MM.1S (cell line): ENCODE measurements at regions not wholly inside any gene's neighbourhood (a gene's known extent, or its start where the extent isn't known, plus 50 kb on each side); places are given as distances from the start of the nearest gene placed in this dataset.

ENCODE experiments used
- CTCF ChIP-seq: fragments of 300-600 bp; sonication (generic); IDR thresholded peaks from 2 replicates; pipeline ENCODE4 v1.5.1; 2016; ENCODE audit warnings: antibody characterized with exemption, low read length, mixed read lengths
- EZH2 ChIP-seq: fragments of 300-600 bp; sonication (generic); optimal IDR thresholded peaks from 2 replicates; pipeline ENCODE3; 2017; ENCODE audit warnings: low read depth, mild to moderate bottlenecking, antibody characterized with exemption, low read length, mixed read lengths
- EZH2phosphoT487 ChIP-seq: fragments of 300-600 bp; sonication (generic); IDR thresholded peaks from 2 replicates; pipeline ENCODE4 v1.6.1; 2018; ENCODE audit warnings: antibody characterized with exemption, low read length

GRCh38 chr18:59779979-59780378 is 82.8 kb upstream of the CCBE1 start:
- TF ChIP-seq CTCF (no peak), EZH2 (no peak), EZH2phosphoT487 (no peak)
